A673 (cell line): ENCODE measurements at regions not wholly inside any gene's neighbourhood (a gene's known extent, or its start where the extent isn't known, plus 50 kb on each side); places are given as distances from the start of the nearest gene placed in this dataset.

Source experiments
- EZH2 ChIP-seq: fragments of 200-600 bp; sonication (generic); IDR thresholded peaks from 2 replicates; pipeline ENCODE4 v1.6.1; 2017; ENCODE audit warnings: borderline replicate concordance, low read depth, mild to moderate bottlenecking, mixed read lengths, antibody characterized with exemption, low read length; ENCODE audit not compliant: poor library complexity, severe bottlenecking
- TF ChIP-seq, protein P1 (sequence below): fragments of 300-800, 200-600 bp; sonication (generic); conservative IDR thresholded peaks from 2 replicates; pipeline ENCODE4 v1.5.1; 2017; ENCODE audit warnings: low read depth, mild to moderate bottlenecking, antibody characterized with exemption, low read length, moderate library complexity, mixed read lengths

DNA sequence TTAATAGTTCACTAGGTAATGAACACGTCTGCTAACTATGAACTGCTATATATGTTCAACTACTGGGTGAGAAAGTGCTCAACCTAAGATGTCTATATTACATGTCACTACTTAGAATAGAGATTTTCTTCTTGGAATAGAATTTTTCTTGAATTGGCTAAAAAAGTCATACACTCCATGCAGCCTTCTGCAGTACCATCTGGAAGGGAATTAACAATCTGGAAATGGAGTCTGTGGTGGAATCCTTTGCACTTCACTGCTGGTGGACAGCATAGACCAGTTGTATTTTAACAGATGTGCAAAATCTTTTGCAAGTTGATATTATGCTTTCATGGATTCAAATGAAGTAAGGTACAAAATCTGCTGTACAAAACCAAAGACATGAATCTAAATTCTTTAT, 799.6 kb downstream of the KCNJ3 start:
- TF ChIP-seq, protein P1, sequence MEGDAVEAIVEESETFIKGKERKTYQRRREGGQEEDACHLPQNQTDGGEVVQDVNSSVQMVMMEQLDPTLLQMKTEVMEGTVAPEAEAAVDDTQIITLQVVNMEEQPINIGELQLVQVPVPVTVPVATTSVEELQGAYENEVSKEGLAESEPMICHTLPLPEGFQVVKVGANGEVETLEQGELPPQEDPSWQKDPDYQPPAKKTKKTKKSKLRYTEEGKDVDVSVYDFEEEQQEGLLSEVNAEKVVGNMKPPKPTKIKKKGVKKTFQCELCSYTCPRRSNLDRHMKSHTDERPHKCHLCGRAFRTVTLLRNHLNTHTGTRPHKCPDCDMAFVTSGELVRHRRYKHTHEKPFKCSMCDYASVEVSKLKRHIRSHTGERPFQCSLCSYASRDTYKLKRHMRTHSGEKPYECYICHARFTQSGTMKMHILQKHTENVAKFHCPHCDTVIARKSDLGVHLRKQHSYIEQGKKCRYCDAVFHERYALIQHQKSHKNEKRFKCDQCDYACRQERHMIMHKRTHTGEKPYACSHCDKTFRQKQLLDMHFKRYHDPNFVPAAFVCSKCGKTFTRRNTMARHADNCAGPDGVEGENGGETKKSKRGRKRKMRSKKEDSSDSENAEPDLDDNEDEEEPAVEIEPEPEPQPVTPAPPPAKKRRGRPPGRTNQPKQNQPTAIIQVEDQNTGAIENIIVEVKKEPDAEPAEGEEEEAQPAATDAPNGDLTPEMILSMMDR, result no peak
- no peak for TF ChIP-seq EZH2
